ENCODE measurements at regions not wholly inside any gene's neighbourhood (a gene's known extent, or its start where the extent isn't known, plus 50 kb on each side); places are given as distances from the start of the nearest gene placed in this dataset.

DNA sequence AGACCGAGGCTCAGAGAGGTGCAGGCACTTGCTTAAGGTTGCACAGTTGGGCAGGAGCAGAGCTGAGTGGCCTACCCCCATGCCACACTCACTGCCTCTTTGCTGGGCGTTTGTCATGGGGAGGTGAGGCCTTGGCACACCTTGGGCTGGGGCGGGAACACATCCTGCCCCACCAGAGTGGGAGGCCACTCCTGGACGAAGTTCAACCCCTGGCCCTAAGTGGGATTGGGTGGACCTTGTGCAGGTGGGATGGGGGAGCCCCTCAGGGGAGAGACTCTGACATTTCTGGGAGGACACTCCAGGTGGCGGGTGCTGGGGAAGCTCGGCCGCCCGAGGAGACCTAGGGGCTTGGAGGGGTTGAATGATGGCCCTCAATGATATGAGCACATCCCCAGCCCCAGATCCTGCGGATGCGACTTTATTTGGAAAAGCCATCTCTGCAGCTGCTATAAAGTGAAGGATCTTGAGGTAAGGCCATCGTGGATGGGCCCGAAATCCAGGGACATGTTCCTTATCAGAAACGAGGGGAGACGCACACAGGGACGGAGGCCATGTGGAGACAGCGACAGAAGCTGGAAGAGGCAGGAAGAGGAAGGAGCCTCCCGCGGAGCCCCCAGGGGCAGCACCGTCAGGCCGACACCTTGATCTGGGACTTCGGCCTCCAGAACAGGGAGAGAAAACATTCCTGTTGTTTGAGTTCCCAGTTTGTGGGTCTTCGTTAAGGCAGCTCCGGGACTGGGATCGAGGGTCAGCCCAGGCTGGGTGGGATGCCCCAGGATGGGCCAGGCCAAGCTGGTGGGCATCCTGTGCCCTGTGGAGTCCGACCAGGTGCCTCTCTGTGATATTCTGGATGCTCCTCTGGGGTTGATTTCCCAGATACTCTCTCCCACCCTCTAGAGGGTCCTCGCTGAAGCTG lies 111.6 kb upstream of the LRPAP1 start:
- no peak for TF ChIP-seq EZH2 (IDR thresholded peaks at IDR 0.05; ENCODE audit: borderline replicate concordance)
- TF ChIP-seq, protein P1, sequence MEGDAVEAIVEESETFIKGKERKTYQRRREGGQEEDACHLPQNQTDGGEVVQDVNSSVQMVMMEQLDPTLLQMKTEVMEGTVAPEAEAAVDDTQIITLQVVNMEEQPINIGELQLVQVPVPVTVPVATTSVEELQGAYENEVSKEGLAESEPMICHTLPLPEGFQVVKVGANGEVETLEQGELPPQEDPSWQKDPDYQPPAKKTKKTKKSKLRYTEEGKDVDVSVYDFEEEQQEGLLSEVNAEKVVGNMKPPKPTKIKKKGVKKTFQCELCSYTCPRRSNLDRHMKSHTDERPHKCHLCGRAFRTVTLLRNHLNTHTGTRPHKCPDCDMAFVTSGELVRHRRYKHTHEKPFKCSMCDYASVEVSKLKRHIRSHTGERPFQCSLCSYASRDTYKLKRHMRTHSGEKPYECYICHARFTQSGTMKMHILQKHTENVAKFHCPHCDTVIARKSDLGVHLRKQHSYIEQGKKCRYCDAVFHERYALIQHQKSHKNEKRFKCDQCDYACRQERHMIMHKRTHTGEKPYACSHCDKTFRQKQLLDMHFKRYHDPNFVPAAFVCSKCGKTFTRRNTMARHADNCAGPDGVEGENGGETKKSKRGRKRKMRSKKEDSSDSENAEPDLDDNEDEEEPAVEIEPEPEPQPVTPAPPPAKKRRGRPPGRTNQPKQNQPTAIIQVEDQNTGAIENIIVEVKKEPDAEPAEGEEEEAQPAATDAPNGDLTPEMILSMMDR (IDR thresholded peaks at IDR 0.05; ENCODE audit: poor library complexity) = no peak

Measured in hepatocyte (in vitro differentiated cells).